B cell (primary cell): ENCODE measurements at regions not wholly inside any gene's neighbourhood (a gene's known extent, or its start where the extent isn't known, plus 50 kb on each side); places are given as distances from the start of the nearest gene placed in this dataset.

Source experiments
- ATAC-seq: fragments of 200-7000 bp; cut with Tn5 transposase; one replicate; pipeline ENCODE4 v1.10.0; 2021; ENCODE audit warnings: low read depth, mild to moderate bottlenecking, moderate number of reproducible peaks, moderate library complexity
- CTCF ChIA-PET: fragments of 350-600 bp; sonication (Branson Sonifier 250); formaldehyde crosslinking; loops from one replicate; lab custom pipeline; 2021; ENCODE audit warnings: antibody characterized with exemption, inconsistent platforms; lab: Charles Lee
- POLR2A ChIA-PET: fragments of 350-600 bp; sonication (Branson Sonifier 250); formaldehyde crosslinking; loops from one replicate; lab custom pipeline; 2021; ENCODE audit warnings: antibody characterized with exemption; lab: Charles Lee
- DNase-seq: peaks from one replicate; pipeline ENCODE4 v3.0.0; 2013
- H2AFZ ChIP-seq: 2 replicates; pipeline ENCODE4 v1.6.1; 2012; ENCODE audit warnings: mild to moderate bottlenecking, low read depth, low read length; ENCODE audit not compliant: insufficient read depth, poor library complexity, severe bottlenecking
- H3K27ac ChIP-seq, 2 donors: 1 replicate in 1 of 2; 2 replicates in 1 of 2; pipeline ENCODE4 v1.5.1; 2012 to 2013; ENCODE audit warnings: low read length in 2 of 2, mild to moderate bottlenecking in 2 of 2, moderate library complexity in 1 of 2
- H3K27me3 ChIP-seq, 4 experiments: fragments of 200-600 bp in 1 of 4; sonication (generic) in 1 of 4; replicated peaks in 1 of 4; 1 replicate in 2 of 4; 2 replicates in 2 of 4; pipeline versions ENCODE4 v1.6.1 to v1.7.0; 2013 to 2016; ENCODE audit warnings: low read length in 3 of 4, mild to moderate bottlenecking in 2 of 4, mixed read lengths in 1 of 4, moderate library complexity in 1 of 4; ENCODE audit not compliant: insufficient read depth in 4 of 4, control insufficient read depth in 3 of 4; ENCODE audit errors: control extremely low read depth in 1 of 4
- H3K36me3 ChIP-seq, 2 experiments: replicated peaks in 1 of 2; 1 replicate in 1 of 2; 2 replicates in 1 of 2; pipeline versions ENCODE4 v1.6.1 to v1.7.1; 2013; ENCODE audit warnings: low read length in 1 of 2; ENCODE audit not compliant: insufficient read depth in 2 of 2, control insufficient read depth in 1 of 2; ENCODE audit errors: control extremely low read depth in 1 of 2, extremely low read depth in 1 of 2
- H3K4me1 ChIP-seq, 2 donors: fragments of 200-600 bp in 1 of 2; sonication (generic) in 1 of 2; 1 replicate in 1 of 2; 2 replicates in 1 of 2; pipeline versions ENCODE4 v1.5.1 to v1.6.1; 2013 to 2017; ENCODE audit warnings: low read length in 2 of 2; ENCODE audit not compliant: control insufficient read depth in 2 of 2, insufficient read depth in 2 of 2
- H3K4me2 ChIP-seq: replicated peaks from 2 replicates; pipeline ENCODE3; 2012; ENCODE audit warnings: mild to moderate bottlenecking, low read depth, low read length; ENCODE audit not compliant: poor library complexity, severe bottlenecking
- H3K4me3 ChIP-seq, 5 experiments: fragments of 200-600 bp in 1 of 5; sonication (generic) in 1 of 5; 1 replicate in 3 of 5; 2 replicates in 2 of 5; pipeline versions ENCODE4 v1.5.1 to v1.7.0; 2011 to 2016; ENCODE audit warnings: low read length in 4 of 5, mild to moderate bottlenecking in 4 of 5, low read depth in 2 of 5, control low read depth in 1 of 5, moderate library complexity in 1 of 5; ENCODE audit not compliant: insufficient read depth in 1 of 5; ENCODE audit errors: control extremely low read depth in 1 of 5, extremely low read depth in 1 of 5
- H3K79me2 ChIP-seq: fragments of 200-600 bp; sonication (generic); one replicate; pipeline ENCODE4 v1.6.0; 2016; ENCODE audit warnings: low read length; ENCODE audit not compliant: control insufficient read depth, insufficient read depth
- H3K9ac ChIP-seq: fragments of 200-600 bp; sonication (generic); 2 replicates; pipeline ENCODE4 v1.6.1; 2017; ENCODE audit warnings: mild to moderate bottlenecking, low read length, moderate library complexity
- H3K9me3 ChIP-seq, 3 donors: one replicate each; pipeline versions ENCODE4 v1.6.1 to v1.7.1; 2013; ENCODE audit warnings: low read length in 2 of 3; ENCODE audit not compliant: control insufficient read depth in 2 of 3, insufficient read depth in 1 of 3; ENCODE audit errors: control extremely low read depth in 1 of 3
- H4K20me1 ChIP-seq: 2 replicates; pipeline ENCODE4 v1.6.0; 2012; ENCODE audit warnings: mild to moderate bottlenecking, low read length; ENCODE audit not compliant: insufficient read depth, control insufficient read depth, poor library complexity, severe bottlenecking
- H3K27ac Mint-ChIP-seq: one replicate; pipeline ENCODE4 v1.8.0; 2021; ENCODE audit warnings: mixed read lengths
- H3K27me3 Mint-ChIP-seq: one replicate; pipeline ENCODE4 v1.8.0; 2021; ENCODE audit warnings: mixed read lengths
- H3K4me1 Mint-ChIP-seq: one replicate; pipeline ENCODE4 v1.8.0; 2021; ENCODE audit warnings: mixed read lengths
- H3K4me3 Mint-ChIP-seq: one replicate; pipeline ENCODE4 v1.8.0; 2021; ENCODE audit warnings: mixed read lengths
- H3K9me3 Mint-ChIP-seq: one replicate; pipeline ENCODE4 v1.8.0; 2022; ENCODE audit warnings: mixed read lengths; ENCODE audit not compliant: insufficient read depth
- CTCF ChIP-seq: fragments of 200-600 bp; IDR thresholded peaks from one replicate; pipeline ENCODE4 v1.8.0; 2022; ENCODE audit warnings: antibody characterized with exemption, mild to moderate bottlenecking
- EZH2 ChIP-seq: IDR thresholded peaks from 2 replicates; pipeline ENCODE4 v1.6.1; 2012; ENCODE audit warnings: borderline replicate concordance, low read depth, mild to moderate bottlenecking, moderate library complexity, low read length; ENCODE audit not compliant: insufficient read depth, poor library complexity, severe bottlenecking
- WGBS: methylation state at CpG from one replicate; pipeline ENCODE4 v1.1.5; 2013; ENCODE audit warnings: missing lambda C conversion rate; ENCODE audit not compliant: insufficient coverage; 5-methylcytosine and 5-hydroxymethylcytosine counted together
- intact Hi-C: fragments of 100-400 bp; cut with micrococcal nuclease; formaldehyde crosslinking; loops from one replicate; pipeline ENCODE4 v1.10.0; 2022

GRCh38 chr12:66774929-66775328 is 96.1 kb upstream of the GRIP1 start:
- CTCF ChIA-PET: no interaction called here
- intact Hi-C loops: no loop called here
- no peak overlapping the region for H3K4me3 Mint-ChIP-seq

GRCh38 chr12:66775871-66776270 is 97.0 kb upstream of the GRIP1 start:
- no peaks in the 10 kb centered on the region for H3K9me3 Mint-ChIP-seq
- peaks cover 7% of the 10 kb centered on the region for H3K27me3 Mint-ChIP-seq
- ATAC-seq (no peak), DNase-seq (no peak)
- Histone ChIP-seq H3K4me1 (no peaks in the 10 kb centered on the region), H3K9me3 (no peaks in the 10 kb centered on the region), H2AFZ (no peak overlapping the region), H3K27ac (no peak overlapping the region), H3K4me2 (no peak overlapping the region), H3K4me3 (no peak overlapping the region), H3K27me3 (no peaks in the 10 kb centered on the region), H3K79me2 (no peaks in the 10 kb centered on the region), H3K36me3 (no peaks in the 10 kb centered on the region), H4K20me1 (no peaks in the 10 kb centered on the region), H3K9ac (no peak overlapping the region)
- intact Hi-C loops: no loop called here
- H3K27ac Mint-ChIP-seq: no peak overlapping the region
- TF ChIP-seq EZH2: no peak
- TF ChIP-seq CTCF: no peak
- WGBS: 93% methylated on average over 3 of the region's 4 CpGs
- CTCF ChIA-PET: no interaction called here
- H3K4me3 Mint-ChIP-seq: no peak overlapping the region
- no peaks in the 10 kb centered on the region for H3K4me1 Mint-ChIP-seq
- POLR2A ChIA-PET: no interaction called here

More at GRCh38 chr12:66774929-66775328, 96.1 kb upstream of the GRIP1 start:
- ATAC-seq: no peak
- Mint-ChIP-seq H3K4me1 (no peaks in the 10 kb centered on the region), H3K27ac (no peak overlapping the region), H3K27me3 (peaks cover 7% of the 10 kb centered on the region), H3K9me3 (no peaks in the 10 kb centered on the region)
- no peaks in the 10 kb centered on the region for H4K20me1 ChIP-seq
- H2AFZ ChIP-seq: no peak overlapping the region
- H3K9ac ChIP-seq: no peak overlapping the region
- H3K4me1 ChIP-seq: no peaks in the 10 kb centered on the region
- H3K9me3 ChIP-seq: no peaks in the 10 kb centered on the region
- H3K4me2 ChIP-seq: no peak overlapping the region
- no peaks in the 10 kb centered on the region for H3K79me2 ChIP-seq
- no peak for DNase-seq
- no peaks in the 10 kb centered on the region for H3K27me3 ChIP-seq
- no peaks in the 10 kb centered on the region for H3K36me3 ChIP-seq
- TF ChIP-seq CTCF: no peak
- TF ChIP-seq EZH2: no peak
- no peak overlapping the region for H3K27ac ChIP-seq
- POLR2A ChIA-PET: no interaction called here
- H3K4me3 ChIP-seq: no peak overlapping the region
